Endodermal cell (in vitro differentiated cells): ENCODE measurements at regions not wholly inside any gene's neighbourhood (a gene's known extent, or its start where the extent isn't known, plus 50 kb on each side); places are given as distances from the start of the nearest gene placed in this dataset.

Experiments used
- DNase-seq: peaks from one replicate; pipeline ENCODE4 v3.0.0-alpha.2; 2017
- H3K27ac ChIP-seq: 2 replicates; pipeline ENCODE4 v1.5.1; 2013; ENCODE audit warnings: mild to moderate bottlenecking, low read depth, low read length, moderate library complexity
- H3K27me3 ChIP-seq: 2 replicates; pipeline ENCODE4 v1.6.1; 2013; ENCODE audit warnings: mild to moderate bottlenecking, low read length, moderate library complexity; ENCODE audit not compliant: insufficient read depth, control insufficient read depth, poor library complexity, severe bottlenecking
- H3K36me3 ChIP-seq: 2 replicates; pipeline ENCODE4 v1.7.0; 2013; ENCODE audit warnings: mild to moderate bottlenecking, low read length, moderate library complexity; ENCODE audit not compliant: control insufficient read depth, insufficient read depth
- H3K4me1 ChIP-seq: one replicate; pipeline ENCODE4 v1.7.0; 2013; ENCODE audit warnings: low read length; ENCODE audit not compliant: control insufficient read depth, insufficient read depth
- H3K4me3 ChIP-seq: 2 replicates; pipeline ENCODE4 v1.5.1; 2013; ENCODE audit warnings: mild to moderate bottlenecking, low read length, moderate library complexity
- H3K9ac ChIP-seq: 2 replicates; pipeline ENCODE4 v1.6.1; 2013; ENCODE audit warnings: mild to moderate bottlenecking, low read length, moderate library complexity; ENCODE audit not compliant: poor library complexity, severe bottlenecking; ENCODE audit errors: extremely low read depth
- H3K9me3 ChIP-seq: 2 replicates; pipeline ENCODE4 v1.6.1; 2013; ENCODE audit warnings: mild to moderate bottlenecking, low read length, moderate library complexity; ENCODE audit not compliant: control insufficient read depth
- H3K27ac Mint-ChIP-seq: 2 replicates; pipeline ENCODE4 v1.8.0; 2020; ENCODE audit warnings: mixed read lengths
- H3K27me3 Mint-ChIP-seq: 2 replicates; pipeline ENCODE4 v1.8.0; 2021; ENCODE audit warnings: mild to moderate bottlenecking, mixed read lengths; ENCODE audit not compliant: insufficient read depth
- H3K36me3 Mint-ChIP-seq: 2 replicates; pipeline ENCODE4 v1.8.0; 2020; ENCODE audit warnings: low read depth, mixed read lengths
- H3K4me1 Mint-ChIP-seq: 2 replicates; pipeline ENCODE4 v1.8.0; 2020; ENCODE audit warnings: mixed read lengths
- H3K4me3 Mint-ChIP-seq: 2 replicates; pipeline ENCODE4 v1.8.0; 2020; ENCODE audit warnings: mild to moderate bottlenecking, moderate library complexity, mixed read lengths
- H3K9me3 Mint-ChIP-seq: 2 replicates; pipeline ENCODE4 v1.8.0; 2020; ENCODE audit warnings: mild to moderate bottlenecking, mixed read lengths
- CTCF ChIP-seq: fragments of 200-600 bp; sonication (generic); conservative IDR thresholded peaks from 2 replicates; pipeline ENCODE4 v1.5.0; 2021; ENCODE audit warnings: antibody characterized with exemption, mild to moderate bottlenecking
- WGBS, 2 experiments: methylation state at CpG; one replicate each; pipeline versions ENCODE4 v1.1.5 to v1.1.7; 2013; ENCODE audit warnings: missing lambda C conversion rate in 2 of 2, mixed read lengths in 1 of 2; ENCODE audit not compliant: insufficient coverage in 1 of 2, insufficient read length in 1 of 2; 5-methylcytosine and 5-hydroxymethylcytosine counted together

- Mint-ChIP-seq H3K4me3 (no peak overlapping the region), H3K27ac (no peak overlapping the region), H3K27me3 (no peaks in the 10 kb centered on the region), H3K4me1 (peaks cover 9% of the 10 kb centered on the region), H3K36me3 (no peaks in the 10 kb centered on the region), H3K9me3 (peaks cover 23% of the 10 kb centered on the region)
- Histone ChIP-seq H3K27ac (no peak overlapping the region), H3K9me3 (peaks cover 16% of the 10 kb centered on the region), H3K4me3 (no peak overlapping the region), H3K36me3 (no peaks in the 10 kb centered on the region), H3K9ac (no peak overlapping the region), H3K27me3 (no peaks in the 10 kb centered on the region), H3K4me1 (no peaks in the 10 kb centered on the region)
- 91 to 100% methylated on average over 2 to 4 of the region's 4 CpGs for WGBS, 2 experiments
- no peak for DNase-seq
- no peak for TF ChIP-seq CTCF
Measured at GRCh38 chr2:129812071-129812470, 167.4 kb upstream of the RAB6C start.

GRCh38 chr2:129812654-129813053 is 166.8 kb upstream of the RAB6C start:
- Histone ChIP-seq H3K27ac (no peak overlapping the region), H3K27me3 (no peaks in the 10 kb centered on the region), H3K9ac (no peak overlapping the region), H3K4me1 (no peaks in the 10 kb centered on the region), H3K4me3 (no peak overlapping the region), H3K36me3 (no peaks in the 10 kb centered on the region), H3K9me3 (peaks cover 16% of the 10 kb centered on the region)
- Mint-ChIP-seq H3K36me3 (no peaks in the 10 kb centered on the region), H3K4me1 (peaks cover 5% of the 10 kb centered on the region), H3K9me3 (peaks cover 26% of the 10 kb centered on the region), H3K27ac (no peak overlapping the region), H3K4me3 (no peak overlapping the region), H3K27me3 (no peaks in the 10 kb centered on the region)
- TF ChIP-seq CTCF, result no peak
- no peak for DNase-seq
- 92 to 100% methylated on average over 1 to 3 of the region's 3 CpGs for WGBS, 2 experiments

GRCh38 chr2:129813404-129813803 is 166.1 kb upstream of the RAB6C start:
- Mint-ChIP-seq H3K4me3 (no peak overlapping the region), H3K27ac (no peak overlapping the region), H3K4me1 (peaks cover under 1% of the 10 kb centered on the region), H3K27me3 (no peaks in the 10 kb centered on the region), H3K36me3 (no peaks in the 10 kb centered on the region), H3K9me3 (peaks cover 26% of the 10 kb centered on the region)
- no peaks in the 10 kb centered on the region for H3K4me1 ChIP-seq
- no peak overlapping the region for H3K27ac ChIP-seq
- H3K36me3 ChIP-seq, result no peaks in the 10 kb centered on the region
- peaks cover 16% of the 10 kb centered on the region for H3K9me3 ChIP-seq
- H3K27me3 ChIP-seq, result no peaks in the 10 kb centered on the region
- DNase-seq, result no peak
- no peak overlapping the region for H3K4me3 ChIP-seq
- no peak overlapping the region for H3K9ac ChIP-seq
- peak; percentile 73 for TF ChIP-seq CTCF
- WGBS, 2 experiments, result 89 to 94% methylated on average over 3 to 4 of the region's 4 CpGs
